ENCODE measurements at regions not wholly inside any gene's neighbourhood (a gene's known extent, or its start where the extent isn't known, plus 50 kb on each side); places are given as distances from the start of the nearest gene placed in this dataset.
A peak's percentile ranks its signal among the peaks of the same experiment; 100 is the strongest.

DNA sequence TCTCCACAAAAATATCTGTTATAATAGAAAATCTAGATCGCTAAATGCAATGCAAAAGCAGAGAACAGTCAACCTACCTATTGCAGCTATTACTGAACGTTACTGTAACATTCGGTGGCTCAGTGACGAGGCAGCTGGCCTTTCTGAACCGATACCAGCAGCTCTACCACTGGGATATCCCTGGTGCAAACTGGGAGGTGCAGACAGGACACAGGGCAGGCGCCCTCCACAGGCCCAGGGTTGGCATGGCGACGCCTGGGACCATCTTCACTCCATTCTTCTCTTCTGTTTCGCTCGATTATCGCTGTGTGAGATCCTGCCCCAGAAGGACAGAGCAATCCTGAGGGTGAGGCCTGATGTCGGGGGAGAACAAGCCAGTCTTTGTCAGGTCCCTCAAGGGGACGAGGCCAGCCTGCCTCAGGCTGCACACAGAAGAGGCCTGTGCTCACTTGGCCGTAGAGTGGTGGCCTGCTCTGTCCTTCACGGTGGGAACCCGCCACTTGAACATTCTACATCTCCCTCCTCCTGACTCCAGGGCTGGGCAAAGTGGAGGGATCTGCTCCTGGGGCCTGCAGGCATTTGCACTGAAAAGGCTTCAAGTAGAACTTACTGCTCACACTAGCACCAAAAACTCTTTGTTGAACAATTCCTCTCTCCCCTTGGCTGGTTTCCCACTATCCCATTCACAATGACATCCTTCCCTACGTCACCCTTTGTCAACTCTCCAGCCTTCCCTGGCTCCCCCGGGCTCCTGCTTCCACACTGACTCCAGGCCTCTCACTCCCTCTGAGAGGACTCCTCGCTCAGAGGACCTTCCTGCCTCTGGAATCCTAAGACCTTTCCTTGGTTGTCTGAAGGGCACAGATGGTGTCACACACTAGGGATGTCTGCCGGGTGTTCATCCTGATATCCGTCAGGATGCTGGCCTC, 49.7 kb downstream of the CYRIA start:
- no peaks in the 10 kb centered on the region for H3K4me1 Mint-ChIP-seq
- POLR2A ChIA-PET: no interaction called here

DNA sequence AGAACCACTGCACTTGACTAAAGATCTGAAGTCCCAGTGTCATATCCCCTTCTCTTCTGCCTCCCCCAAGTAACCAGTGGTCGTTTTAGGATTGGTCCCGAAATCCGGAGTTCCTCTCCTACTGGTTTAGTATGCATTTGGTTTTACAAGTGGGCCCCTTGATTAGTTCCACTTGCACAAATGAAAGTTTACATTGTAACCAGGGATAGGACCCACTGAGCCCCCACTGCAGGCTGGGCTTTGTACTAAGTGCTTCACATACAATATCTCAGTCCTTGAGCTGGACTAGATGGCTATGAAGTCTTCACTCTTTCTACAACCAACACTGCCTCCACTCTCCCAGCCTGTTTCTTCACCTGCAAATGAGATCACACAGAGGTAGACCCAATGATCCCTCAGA, 50.4 kb downstream of the CYRIA start:
- POLR2A ChIA-PET: no interaction called here
- Mint-ChIP-seq H3K4me3 (no peak overlapping the region), H3K4me1 (no peaks in the 10 kb centered on the region), H3K27ac (no peak overlapping the region), H3K36me3 (no peaks in the 10 kb centered on the region), H3K27me3 (peaks cover 10% of the 10 kb centered on the region), H3K9me3 (no peaks in the 10 kb centered on the region)
- no peak for DNase-seq
- no peak for ATAC-seq (ENCODE audit: low read depth)

More for the DNA sequence above, 49.7 kb downstream of the CYRIA start:
- no peak overlapping the region for H3K4me3 Mint-ChIP-seq
- ATAC-seq (ENCODE audit: low read depth) (no peak), DNase-seq (no peak)
- H3K27ac Mint-ChIP-seq: no peak overlapping the region
- no peaks in the 10 kb centered on the region for H3K9me3 Mint-ChIP-seq
- no peaks in the 10 kb centered on the region for H3K36me3 Mint-ChIP-seq
- peaks cover 13% of the 10 kb centered on the region for H3K27me3 Mint-ChIP-seq

DNA sequence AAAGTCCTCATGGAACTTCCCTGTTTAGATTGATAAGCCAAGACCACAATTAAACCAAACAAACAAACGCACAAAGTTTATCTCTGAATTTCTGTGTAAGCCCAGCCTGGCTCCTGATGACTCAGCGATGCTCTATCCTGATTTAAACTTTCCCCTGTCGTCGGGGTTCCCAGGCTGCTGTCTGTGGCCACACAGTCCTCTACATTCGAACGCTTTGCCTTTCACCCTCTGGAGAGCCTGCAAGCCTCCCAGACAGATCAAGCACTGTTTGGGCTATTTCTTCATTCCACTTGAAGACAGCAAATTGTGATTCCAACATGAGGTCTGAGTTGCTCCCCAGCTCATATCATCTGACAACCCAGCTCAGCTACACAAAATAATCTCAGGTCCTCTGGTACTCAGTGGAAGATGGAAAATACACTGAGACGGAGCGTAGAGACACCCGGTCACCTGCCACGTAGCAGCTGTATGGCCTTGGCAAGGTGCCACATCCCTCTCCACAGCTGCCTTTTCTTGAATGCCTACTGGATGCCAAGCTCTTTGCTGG, 51.2 kb downstream of the CYRIA start:
- no peak overlapping the region for H3K27ac Mint-ChIP-seq
- no peak for DNase-seq
- H3K9me3 Mint-ChIP-seq: no peaks in the 10 kb centered on the region
- no peak overlapping the region for H3K4me3 Mint-ChIP-seq
- no peak for ATAC-seq (ENCODE audit: low read depth)
- H3K4me1 Mint-ChIP-seq: no peaks in the 10 kb centered on the region
- peaks cover 9% of the 10 kb centered on the region for H3K27me3 Mint-ChIP-seq
- no peaks in the 10 kb centered on the region for H3K36me3 Mint-ChIP-seq
- POLR2A ChIA-PET: no interaction called here

DNA sequence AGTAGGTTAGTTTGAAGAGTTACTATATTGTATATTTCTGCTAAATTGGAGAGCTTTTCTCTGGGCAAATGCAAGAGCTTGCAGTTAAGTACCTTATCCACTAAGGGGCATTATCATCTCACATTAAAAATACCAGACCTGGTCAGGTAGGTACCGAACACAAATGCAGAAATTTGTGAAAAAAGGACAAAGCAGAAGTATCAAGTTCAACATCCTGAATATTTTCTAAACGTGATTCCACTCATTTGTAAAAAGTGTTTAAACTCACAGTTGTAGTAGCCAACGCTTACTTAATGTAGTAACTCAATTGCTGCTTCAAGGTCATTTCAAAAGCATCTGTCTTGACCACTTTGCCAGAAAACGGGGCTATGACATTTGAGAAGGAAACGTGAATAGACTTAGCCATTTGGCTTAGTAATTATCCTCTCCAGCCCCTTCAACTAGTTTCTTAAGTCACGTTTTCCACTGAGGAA, 52.1 kb downstream of the CYRIA start:
- ATAC-seq (ENCODE audit: low read depth) (no peak), DNase-seq (no peak)
- Mint-ChIP-seq H3K27ac (no peak overlapping the region), H3K4me1 (peaks cover 4% of the 10 kb centered on the region), H3K9me3 (no peaks in the 10 kb centered on the region), H3K4me3 (no peak overlapping the region), H3K36me3 (no peaks in the 10 kb centered on the region), H3K27me3 (peaks cover 9% of the 10 kb centered on the region)
- POLR2A ChIA-PET: no interaction called here

DNA sequence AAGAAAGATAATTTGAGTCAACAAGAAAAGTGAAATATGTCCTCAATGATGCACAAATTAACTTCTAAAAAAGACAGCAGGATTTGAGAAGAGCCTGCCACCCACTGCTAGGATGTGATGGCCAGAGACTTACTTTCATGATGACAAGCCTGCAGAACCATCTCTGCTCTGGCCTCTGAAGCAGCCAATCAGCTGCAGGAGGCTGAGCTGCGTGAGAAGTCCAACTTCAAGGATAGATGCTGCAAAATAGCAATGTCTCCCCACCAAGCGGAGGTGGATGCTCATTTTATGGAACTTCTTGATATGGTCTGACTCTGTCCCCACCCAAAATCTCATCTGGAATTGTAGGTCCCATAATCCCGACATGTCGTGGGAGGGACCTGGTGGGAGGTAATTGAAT, 53.1 kb downstream of the CYRIA start:
- H3K27me3 Mint-ChIP-seq: peaks cover 9% of the 10 kb centered on the region

DNA sequence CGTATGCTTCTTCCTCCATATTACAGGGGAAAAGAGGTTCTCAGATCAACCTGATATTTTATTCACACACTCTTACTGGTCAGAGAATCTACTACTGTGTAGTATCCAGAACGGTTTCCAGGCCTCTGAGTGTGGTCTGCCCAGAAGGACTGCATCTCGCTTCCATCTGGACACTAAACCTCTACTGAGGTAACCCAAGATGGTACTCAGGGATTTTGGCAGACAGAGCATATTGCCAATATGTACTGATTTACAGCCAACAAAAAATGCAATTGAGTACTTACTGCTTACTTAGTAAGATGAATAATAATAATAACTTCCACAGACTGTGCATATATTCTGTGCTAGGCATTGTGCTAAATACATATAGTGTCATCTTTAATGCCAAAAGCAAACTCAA, 55.8 kb downstream of the CYRIA start:
- Mint-ChIP-seq H3K4me3 (no peak overlapping the region), H3K9me3 (no peaks in the 10 kb centered on the region), H3K36me3 (no peaks in the 10 kb centered on the region), H3K27ac (no peak overlapping the region), H3K4me1 (peaks cover 4% of the 10 kb centered on the region), H3K27me3 (peaks cover 6% of the 10 kb centered on the region)
- ATAC-seq (ENCODE audit: low read depth): no peak
- POLR2A ChIA-PET: no interaction called here
- DNase-seq: no peak

More for the DNA sequence above, 53.1 kb downstream of the CYRIA start:
- peaks cover 4% of the 10 kb centered on the region for H3K4me1 Mint-ChIP-seq
- H3K36me3 Mint-ChIP-seq: no peaks in the 10 kb centered on the region
- ATAC-seq (ENCODE audit: low read depth): no peak
- POLR2A ChIA-PET: no interaction called here
- H3K4me3 Mint-ChIP-seq: no peak overlapping the region
- DNase-seq: no peak
- no peak overlapping the region for H3K27ac Mint-ChIP-seq
- H3K9me3 Mint-ChIP-seq: no peaks in the 10 kb centered on the region

DNA sequence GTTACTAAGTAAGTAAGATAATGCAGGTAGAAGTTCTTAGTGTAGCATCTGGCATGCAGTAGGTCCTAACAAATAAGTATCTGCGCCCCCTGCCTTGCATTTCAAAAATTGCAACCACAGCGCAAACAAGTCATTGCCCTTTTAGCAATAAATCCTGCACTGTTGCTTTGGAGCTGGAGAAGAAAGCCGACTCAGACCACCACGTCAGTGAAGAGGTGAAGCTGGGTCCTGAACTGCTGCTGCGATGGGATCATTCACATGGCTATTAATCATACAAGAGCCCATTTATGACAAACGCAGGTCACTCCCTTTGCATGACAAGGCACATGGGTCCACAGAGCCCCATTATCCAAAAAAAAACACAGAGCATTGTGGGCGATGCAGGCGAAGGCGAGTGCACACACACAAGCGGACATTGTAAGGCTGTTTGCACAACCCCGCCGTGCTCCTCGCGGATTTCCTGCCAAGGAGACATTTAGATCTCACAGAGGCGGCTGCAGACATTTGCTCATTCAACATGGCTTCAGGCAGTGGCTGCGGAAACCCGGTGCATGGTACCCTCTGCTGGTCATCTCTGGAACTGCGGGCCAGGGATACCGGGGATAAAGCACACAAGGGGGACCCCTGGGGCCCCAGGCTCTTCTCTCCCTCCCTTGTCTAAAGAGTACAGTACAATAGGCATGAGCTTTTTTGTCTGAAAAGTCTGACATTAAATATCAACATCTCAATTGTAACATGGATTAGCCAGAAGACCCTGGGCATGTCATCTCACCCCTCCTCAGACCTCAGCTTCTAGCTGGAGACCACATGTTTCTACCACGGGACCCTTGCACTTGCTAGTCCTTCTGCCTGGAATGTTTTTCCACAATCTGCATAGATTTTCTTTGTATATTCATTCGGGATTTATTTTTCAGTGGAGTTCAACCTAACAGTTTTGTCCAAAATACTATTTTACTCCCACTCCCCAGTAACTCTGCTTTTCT, 56.7 kb downstream of the CYRIA start:
- Mint-ChIP-seq H3K27me3 (peaks cover 3% of the 10 kb centered on the region), H3K36me3 (no peaks in the 10 kb centered on the region), H3K4me1 (peaks cover 4% of the 10 kb centered on the region), H3K27ac (peak overlapping the region; percentile 70), H3K4me3 (peak overlapping the region; percentile 81), H3K9me3 (no peaks in the 10 kb centered on the region)
- POLR2A ChIA-PET: no interaction called here
- DNase-seq (peak; percentile 89), ATAC-seq (ENCODE audit: low read depth) (peak; percentile 88)

DNA sequence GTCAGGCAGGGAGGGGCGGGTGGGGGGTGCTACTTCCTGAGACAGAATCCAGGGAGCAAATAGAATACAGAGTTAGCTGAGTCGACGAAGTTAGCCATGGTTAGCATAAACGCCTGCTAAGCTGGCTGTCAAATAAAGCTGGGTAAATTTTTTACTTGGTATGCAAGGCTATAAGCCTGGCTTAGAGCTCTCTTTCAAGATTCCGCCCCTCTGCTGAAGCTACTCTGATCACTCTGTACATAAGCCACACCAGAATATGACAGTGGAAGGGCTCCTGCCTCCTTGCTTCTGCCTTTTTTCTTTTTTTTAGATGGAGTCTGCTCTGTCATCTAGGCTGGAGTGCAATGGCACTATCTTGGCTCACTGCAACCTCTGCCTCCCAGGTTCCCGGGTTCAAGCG, 58.3 kb downstream of the CYRIA start:
- DNase-seq (no peak), ATAC-seq (ENCODE audit: low read depth) (no peak)
- Mint-ChIP-seq H3K27ac (no peak overlapping the region), H3K9me3 (no peaks in the 10 kb centered on the region), H3K4me1 (peaks cover 4% of the 10 kb centered on the region), H3K4me3 (no peak overlapping the region), H3K27me3 (no peaks in the 10 kb centered on the region), H3K36me3 (no peaks in the 10 kb centered on the region)
- POLR2A ChIA-PET: no interaction called here

DNA sequence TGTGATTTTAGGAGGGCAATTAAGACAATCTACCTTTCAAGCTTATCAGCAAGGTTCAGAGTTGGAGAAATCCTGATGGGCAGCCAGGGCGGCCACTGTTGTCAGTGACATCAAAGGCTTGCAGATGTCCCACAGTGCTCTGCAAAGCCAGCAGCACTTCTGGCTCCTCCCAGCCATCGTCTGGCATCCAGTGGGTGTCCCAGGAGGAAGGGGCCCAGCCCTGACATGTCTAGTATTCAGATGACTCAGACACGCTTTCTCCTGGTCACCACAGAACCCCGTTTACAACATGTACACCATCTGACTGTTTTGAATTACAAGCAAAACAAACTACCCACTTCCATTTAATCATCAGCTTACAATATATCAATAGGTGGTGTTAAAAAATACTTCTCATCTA, 61.4 kb downstream of the CYRIA start:
- peaks cover 3% of the 10 kb centered on the region for H3K27me3 Mint-ChIP-seq
- no peaks in the 10 kb centered on the region for H3K36me3 Mint-ChIP-seq
- H3K4me1 Mint-ChIP-seq: peaks cover 4% of the 10 kb centered on the region
- no peak overlapping the region for H3K4me3 Mint-ChIP-seq
- DNase-seq (no peak), ATAC-seq (ENCODE audit: low read depth) (no peak)
- POLR2A ChIA-PET: no interaction called here
- no peaks in the 10 kb centered on the region for H3K9me3 Mint-ChIP-seq
- no peak overlapping the region for H3K27ac Mint-ChIP-seq

DNA sequence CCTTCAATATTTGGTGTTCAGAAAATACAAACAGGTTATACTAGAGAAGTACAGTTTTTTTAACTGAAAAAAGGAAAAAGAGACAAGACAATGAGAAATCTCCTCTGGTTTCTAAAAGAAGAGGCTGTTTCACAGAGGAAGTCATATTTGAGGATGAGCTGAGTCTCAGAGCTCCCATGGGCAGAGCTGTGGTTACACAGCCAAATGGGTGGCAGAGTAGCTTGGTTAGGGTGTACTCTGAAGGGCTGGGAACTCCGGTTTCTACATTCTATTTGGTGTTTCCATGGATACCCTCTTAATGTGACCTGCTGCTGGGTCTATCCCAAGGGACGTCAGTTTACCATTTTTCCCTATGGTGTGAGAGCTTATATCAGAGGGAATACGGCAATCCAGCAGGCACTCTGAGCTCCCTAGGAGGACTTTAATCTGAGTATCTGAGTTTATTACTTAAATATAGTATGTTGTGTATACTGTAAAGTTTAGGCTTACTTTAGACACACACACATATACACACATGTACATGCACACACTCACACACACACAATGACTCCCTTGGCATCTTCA, 74.2 kb downstream of the CYRIA start:
- Mint-ChIP-seq H3K4me3 (no peak overlapping the region), H3K4me1 (no peaks in the 10 kb centered on the region), H3K36me3 (no peaks in the 10 kb centered on the region), H3K27me3 (peaks cover 2% of the 10 kb centered on the region), H3K27ac (no peak overlapping the region), H3K9me3 (no peaks in the 10 kb centered on the region)
- POLR2A ChIA-PET: no interaction called here
- ATAC-seq (ENCODE audit: low read depth) (no peak), DNase-seq (no peak)

DNA sequence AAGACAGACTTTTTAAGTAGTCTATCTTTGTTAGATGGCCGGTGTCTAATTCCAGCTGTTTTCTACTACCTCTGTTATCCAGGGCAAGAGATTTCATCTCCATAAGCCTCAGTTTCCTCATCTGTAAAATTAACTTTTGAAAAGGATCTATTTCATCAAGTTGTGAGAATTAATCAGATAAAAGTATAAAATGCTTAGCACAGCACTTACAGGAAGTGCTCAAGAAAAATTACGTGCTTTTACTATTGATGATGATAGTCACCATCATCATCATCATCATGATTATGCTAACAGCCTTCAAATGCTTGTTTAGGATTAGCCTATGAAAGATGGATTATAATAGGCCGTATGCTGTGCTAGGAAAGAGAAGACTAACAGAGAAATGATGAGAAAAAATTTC, 76.2 kb downstream of the CYRIA start:
- Mint-ChIP-seq H3K36me3 (no peaks in the 10 kb centered on the region), H3K27ac (no peak overlapping the region), H3K27me3 (peaks cover 2% of the 10 kb centered on the region), H3K4me1 (no peaks in the 10 kb centered on the region), H3K4me3 (no peak overlapping the region), H3K9me3 (no peaks in the 10 kb centered on the region)
- POLR2A ChIA-PET: no interaction called here
- ATAC-seq (ENCODE audit: low read depth): no peak
- DNase-seq: no peak

DNA sequence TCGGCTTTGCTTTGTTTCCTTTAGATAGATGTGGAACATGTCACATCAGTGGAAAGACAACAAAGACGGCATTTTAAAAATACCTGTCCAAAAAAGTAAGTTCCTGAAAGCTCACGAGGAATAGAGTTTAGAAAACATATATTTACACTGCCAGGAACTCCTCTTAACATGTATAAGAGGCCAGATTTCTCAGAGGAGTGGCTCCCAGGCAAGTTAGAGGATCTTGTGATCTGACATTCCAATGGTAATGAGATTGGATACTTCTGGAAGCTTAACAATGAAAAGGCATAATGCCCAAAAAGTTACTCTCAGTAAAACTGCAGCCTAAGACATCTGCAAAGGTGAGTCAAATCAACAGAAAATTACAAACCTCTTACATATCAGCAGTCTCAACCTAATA, 77.1 kb downstream of the CYRIA start:
- DNase-seq: no peak
- POLR2A ChIA-PET: no interaction called here
- Mint-ChIP-seq H3K27me3 (peaks cover 2% of the 10 kb centered on the region), H3K4me3 (no peak overlapping the region), H3K36me3 (no peaks in the 10 kb centered on the region), H3K27ac (no peak overlapping the region), H3K9me3 (no peaks in the 10 kb centered on the region), H3K4me1 (no peaks in the 10 kb centered on the region)
- ATAC-seq (ENCODE audit: low read depth): no peak

DNA sequence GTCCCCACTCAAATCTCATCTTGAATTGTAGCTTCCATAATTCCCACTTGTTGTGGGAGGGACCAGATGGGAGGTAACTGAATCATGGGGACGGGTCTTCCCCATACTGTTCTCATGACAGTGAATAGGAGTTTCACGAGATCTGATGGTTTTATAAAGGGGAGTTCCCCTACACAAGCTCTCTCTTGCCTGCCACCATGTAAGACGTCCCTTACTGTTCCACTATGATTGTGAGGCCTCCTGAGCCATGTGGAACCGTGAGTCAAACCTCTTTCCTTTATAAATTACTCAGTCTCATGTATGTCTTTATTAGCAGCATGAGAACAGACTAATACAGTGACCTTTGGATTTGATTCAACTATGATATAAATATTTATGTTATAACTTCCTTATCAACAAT, 78.0 kb downstream of the CYRIA start:
- Mint-ChIP-seq H3K4me1 (no peaks in the 10 kb centered on the region), H3K27me3 (peaks cover 2% of the 10 kb centered on the region), H3K36me3 (no peaks in the 10 kb centered on the region), H3K27ac (no peak overlapping the region), H3K9me3 (no peaks in the 10 kb centered on the region), H3K4me3 (no peak overlapping the region)
- POLR2A ChIA-PET: no interaction called here
- DNase-seq: no peak
- no peak for ATAC-seq (ENCODE audit: low read depth)

Measured in activated naive CD8-positive, alpha-beta T cell treated with anti-CD3 and anti-CD28 coated beads, Interleukin-2, amount 10 ng/mL, durations not matched to agents 7 days and 5 days (primary cell).